Adrenal gland (tissue), 9 donors: ENCODE measurements at regions not wholly inside any gene's neighbourhood (a gene's known extent, or its start where the extent isn't known, plus 50 kb on each side); places are given as distances from the start of the nearest gene placed in this dataset.
A peak's percentile ranks its signal among the peaks of the same experiment; 100 is the strongest.

Experiments used
- DNase-seq, 7 donors: peaks; one replicate each; pipeline ENCODE4 v3.0.0-alpha.2; 2019 to 2020
- H3K27ac ChIP-seq, 5 donors: fragments of 200-600 bp; sonication (generic) in 4 of 5; 1 replicate in 3 of 5; 2 replicates in 2 of 5; pipeline versions ENCODE4 v1.5.1 to v1.8.0; 2016 to 2020; ENCODE audit warnings: mild to moderate bottlenecking in 1 of 5
- H3K27me3 ChIP-seq: fragments of 200-600 bp; 2 replicates; pipeline ENCODE4 v1.8.0; 2021
- H3K36me3 ChIP-seq, 2 donors: fragments of 200-600 bp; replicated peaks in 1 of 2; 1 replicate in 1 of 2; 2 replicates in 1 of 2; pipeline versions ENCODE4 v1.5.1 to v1.8.0; 2018 to 2022
- H3K4me1 ChIP-seq, 2 donors: fragments of 200-600 bp; replicated peaks in 1 of 2; 1 replicate in 1 of 2; 2 replicates in 1 of 2; pipeline versions ENCODE4 v1.5.1 to v1.8.0; 2018 to 2021
- H3K4me3 ChIP-seq, 4 donors: fragments of 200-600 bp; sonication (generic) in 3 of 4; one replicate each; pipeline ENCODE4 v1.5.1; 2016 to 2018
- H3K9me3 ChIP-seq, 3 donors: fragments of 200-600 bp; sonication (generic) in 1 of 3; replicated peaks in 1 of 3; 1 replicate in 2 of 3; 2 replicates in 1 of 3; pipeline versions ENCODE4 v1.5.1 to v1.8.0; 2016 to 2021
- POLR2A ChIP-seq, 2 donors: fragments of 450-650 bp; IDR thresholded peaks; one replicate each; pipeline ENCODE4 v1.6.1; 2017; ENCODE audit warnings: antibody characterized with exemption in 2 of 2, mild to moderate bottlenecking in 2 of 2, moderate library complexity in 1 of 2
- WGBS, 4 donors: extraction: QIAGEN DNeasy Blood & Tissue Kit in 2 of 4; methylation state at CpG; one replicate each; pipeline versions ENCODE4 v1.1.5 to v1.1.7; 2013 to 2017; 5-methylcytosine and 5-hydroxymethylcytosine counted together
- intact Hi-C, 2 donors: fragments of 100-400 bp; cut with DNase I; formaldehyde crosslinking; loops; one replicate each; pipeline versions ENCODE4 v1.14.1 to v1.15.0; 2022 to 2023
- TF ChIP-seq, protein P1 (sequence below), 6 experiments: fragments of 450-650 bp in 4 of 6; fragments of 200-600 bp in 2 of 6; sonication (generic) in 1 of 6; IDR thresholded peaks; 1 replicate in 5 of 6; 2 replicates in 1 of 6; pipeline versions ENCODE4 v1.5.1 to v1.8.0; 2016 to 2021; ENCODE audit warnings: antibody characterized with exemption in 6 of 6, mild to moderate bottlenecking in 2 of 6, moderate library complexity in 1 of 6
- donor health status: healthy with polysubstance abuse.
- donor health status: Bipolar disorder and iron deficiency.
- donor health status: DM: yes; HTN: yes; CAD: no.
- donor health status: DM: no; HTN: no; CAD: no.
- donor health status: DM: no; HTN: no; CAD: no.

- no peak for TF ChIP-seq POLR2A (IDR thresholded peaks at IDR 0.05)
- TF ChIP-seq, protein P1, sequence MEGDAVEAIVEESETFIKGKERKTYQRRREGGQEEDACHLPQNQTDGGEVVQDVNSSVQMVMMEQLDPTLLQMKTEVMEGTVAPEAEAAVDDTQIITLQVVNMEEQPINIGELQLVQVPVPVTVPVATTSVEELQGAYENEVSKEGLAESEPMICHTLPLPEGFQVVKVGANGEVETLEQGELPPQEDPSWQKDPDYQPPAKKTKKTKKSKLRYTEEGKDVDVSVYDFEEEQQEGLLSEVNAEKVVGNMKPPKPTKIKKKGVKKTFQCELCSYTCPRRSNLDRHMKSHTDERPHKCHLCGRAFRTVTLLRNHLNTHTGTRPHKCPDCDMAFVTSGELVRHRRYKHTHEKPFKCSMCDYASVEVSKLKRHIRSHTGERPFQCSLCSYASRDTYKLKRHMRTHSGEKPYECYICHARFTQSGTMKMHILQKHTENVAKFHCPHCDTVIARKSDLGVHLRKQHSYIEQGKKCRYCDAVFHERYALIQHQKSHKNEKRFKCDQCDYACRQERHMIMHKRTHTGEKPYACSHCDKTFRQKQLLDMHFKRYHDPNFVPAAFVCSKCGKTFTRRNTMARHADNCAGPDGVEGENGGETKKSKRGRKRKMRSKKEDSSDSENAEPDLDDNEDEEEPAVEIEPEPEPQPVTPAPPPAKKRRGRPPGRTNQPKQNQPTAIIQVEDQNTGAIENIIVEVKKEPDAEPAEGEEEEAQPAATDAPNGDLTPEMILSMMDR (IDR thresholded peaks at IDR 0.05) = no peak
- DNase-seq = no peak
- Histone ChIP-seq H3K36me3 (no peaks in the 10 kb centered on the region), H3K4me3 (no peak overlapping the region), H3K27me3 (no peaks in the 10 kb centered on the region), H3K9me3 (no peaks in the 10 kb centered on the region), H3K4me1 (no peaks in the 10 kb centered on the region), H3K27ac (no peak overlapping the region)
- WGBS, 4 donors = 57 to 75% (median 72%) methylated on average over 15 of the region's 15 CpGs
- intact Hi-C loops = no loop called here
These were observed 130.1 kb upstream of the LINGO1 start for GRCh38 chr15:77762747-77763355.

DNA sequence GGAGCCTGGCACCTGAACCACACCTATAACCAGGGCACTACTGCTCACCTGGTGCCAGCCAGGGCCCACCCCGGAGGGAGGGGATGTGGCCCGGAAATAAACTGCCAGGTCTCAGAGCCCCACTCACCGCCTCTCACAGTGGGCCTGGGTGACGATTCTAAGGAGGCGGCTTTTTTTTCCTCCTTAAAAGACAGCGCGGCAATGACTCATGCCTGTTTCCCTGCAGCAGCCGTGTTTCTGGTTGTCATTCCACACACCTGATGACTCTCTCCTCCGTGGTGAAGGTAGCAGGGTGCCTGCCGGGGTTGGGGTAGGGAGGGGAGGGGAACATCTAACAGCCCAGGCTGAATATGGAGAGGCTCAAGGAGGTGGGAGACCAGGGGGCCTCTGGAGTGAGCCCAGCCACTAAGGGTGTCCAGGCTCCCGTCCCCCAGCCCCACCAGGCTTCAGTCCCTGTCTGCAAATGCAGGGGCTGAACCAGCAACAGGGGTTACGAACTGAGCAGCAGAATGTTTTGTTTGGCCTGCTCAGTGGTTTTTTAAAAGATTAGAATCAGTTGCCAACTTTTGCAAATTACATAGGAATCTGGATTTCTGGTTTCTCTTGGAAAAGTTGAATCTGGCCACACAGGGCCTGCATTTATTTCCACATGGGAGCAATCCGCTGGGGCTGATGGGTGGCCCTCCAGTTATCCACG lies 127.3 kb upstream of the LINGO1 start:
- intact Hi-C loops = no loop called here
- Histone ChIP-seq H3K27me3 (no peaks in the 10 kb centered on the region), H3K4me3 (no peak overlapping the region), H3K36me3 (no peaks in the 10 kb centered on the region), H3K4me1 (no peaks in the 10 kb centered on the region), H3K27ac (no peak overlapping the region), H3K9me3 (no peaks in the 10 kb centered on the region)
- no peak for TF ChIP-seq POLR2A (IDR thresholded peaks at IDR 0.05)
- TF ChIP-seq, protein P1 (IDR thresholded peaks at IDR 0.05) = no peak
- DNase-seq = no peak
- 64 to 78% (median 72%) methylated on average over 10 to 14 of the region's 14 CpGs for WGBS, 4 donors

- no peak for TF ChIP-seq POLR2A (IDR thresholded peaks at IDR 0.05)
- TF ChIP-seq, protein P1 (IDR thresholded peaks at IDR 0.05) = no peak
- Histone ChIP-seq H3K36me3 (no peaks in the 10 kb centered on the region), H3K4me1 (no peaks in the 10 kb centered on the region), H3K9me3 (no peaks in the 10 kb centered on the region), H3K27me3 (no peaks in the 10 kb centered on the region), H3K27ac (no peak overlapping the region), H3K4me3 (no peak overlapping the region)
- intact Hi-C loops = no loop called here
- no peak for DNase-seq
These were observed 121.2 kb upstream of the LINGO1 start for GRCh38 chr15:77753939-77754338.

- no peak overlapping the region for H3K27ac ChIP-seq
- H3K4me3 ChIP-seq = no peak overlapping the region
- H3K36me3 ChIP-seq = no peaks in the 10 kb centered on the region
- 35 to 48% (median 37%) methylated on average over 6 to 9 of the region's 9 CpGs for WGBS, 4 donors
- H3K9me3 ChIP-seq = no peaks in the 10 kb centered on the region
- intact Hi-C loops = no loop called here
- H3K27me3 ChIP-seq = no peaks in the 10 kb centered on the region
- no peak for TF ChIP-seq POLR2A (IDR thresholded peaks at IDR 0.05)
- TF ChIP-seq, protein P1 (IDR thresholded peaks at IDR 0.05) = no peak
- no peaks in the 10 kb centered on the region for H3K4me1 ChIP-seq
- peak in 4 of 7 donors; percentile 20 to 24 (median 21) for DNase-seq
These were observed 120.7 kb upstream of the LINGO1 start for GRCh38 chr15:77753281-77753873.
